ENCODE measurements at regions not wholly inside any gene's neighbourhood (a gene's known extent, or its start where the extent isn't known, plus 50 kb on each side); places are given as distances from the start of the nearest gene placed in this dataset.
"Not testable (repeated sequence)": the region's sequence is repeated elsewhere in the genome, so short reads cannot be mapped to it uniquely, and the experiment has no call there.

GRCh38 chr9:42420324-42420723 is 236.9 kb downstream of the SPATA31A6 start:
- H3K36me3 Mint-ChIP-seq (ENCODE audit: insufficient read depth, unreplicated experiment); H3K4me3 ChIP-seq (ENCODE audit: low read depth, low read length); H3K4me1 Mint-ChIP-seq (ENCODE audit: low read depth, unreplicated experiment); H3K9me3 ChIP-seq; H3K4me1 ChIP-seq; H3K4me3 Mint-ChIP-seq (ENCODE audit: unreplicated experiment); H3K36me3 ChIP-seq (ENCODE audit: control insufficient read depth, insufficient read depth, low read length); H3K27ac Mint-ChIP-seq (ENCODE audit: unreplicated experiment); intact Hi-C loops (cut with micrococcal nuclease; ENCODE audit: unreplicated experiment); DNase-seq; H3K27me3 Mint-ChIP-seq (ENCODE audit: insufficient read depth, unreplicated experiment); H3K9me3 Mint-ChIP-seq (ENCODE audit: unreplicated experiment); H3K27me3 ChIP-seq (replicated peaks; ENCODE audit: control insufficient read depth, insufficient read depth, low read length); CTCF ChIA-PET; POLR2A ChIA-PET; BruUV-seq (replicated peaks): not testable (repeated sequence)

- H3K27me3 ChIP-seq (replicated peaks; ENCODE audit: control insufficient read depth, insufficient read depth, low read length); H3K36me3 ChIP-seq (ENCODE audit: control insufficient read depth, insufficient read depth, low read length); H3K27me3 Mint-ChIP-seq (ENCODE audit: insufficient read depth, unreplicated experiment); intact Hi-C loops (cut with micrococcal nuclease; ENCODE audit: unreplicated experiment); CTCF ChIA-PET; H3K36me3 Mint-ChIP-seq (ENCODE audit: insufficient read depth, unreplicated experiment); H3K4me1 Mint-ChIP-seq (ENCODE audit: low read depth, unreplicated experiment); H3K4me1 ChIP-seq; BruUV-seq (replicated peaks); H3K4me3 ChIP-seq (ENCODE audit: low read depth, low read length); POLR2A ChIA-PET; H3K9me3 ChIP-seq; H3K4me3 Mint-ChIP-seq (ENCODE audit: unreplicated experiment); H3K9me3 Mint-ChIP-seq (ENCODE audit: unreplicated experiment); DNase-seq; H3K27ac Mint-ChIP-seq (ENCODE audit: unreplicated experiment): not testable (repeated sequence)
Measured at GRCh38 chr9:42421630-42422029, 238.2 kb downstream of the SPATA31A6 start.

GRCh38 chr9:42430674-42431615 is 247.5 kb downstream of the SPATA31A6 start:
- H3K27ac Mint-ChIP-seq (ENCODE audit: unreplicated experiment); H3K4me3 ChIP-seq (ENCODE audit: low read depth, low read length); CTCF ChIA-PET; H3K27me3 ChIP-seq (replicated peaks; ENCODE audit: control insufficient read depth, insufficient read depth, low read length); H3K4me1 Mint-ChIP-seq (ENCODE audit: low read depth, unreplicated experiment); H3K36me3 ChIP-seq (ENCODE audit: control insufficient read depth, insufficient read depth, low read length); H3K27me3 Mint-ChIP-seq (ENCODE audit: insufficient read depth, unreplicated experiment); H3K36me3 Mint-ChIP-seq (ENCODE audit: insufficient read depth, unreplicated experiment); H3K4me1 ChIP-seq; BruUV-seq (replicated peaks); H3K9me3 ChIP-seq; intact Hi-C loops (cut with micrococcal nuclease; ENCODE audit: unreplicated experiment); H3K9me3 Mint-ChIP-seq (ENCODE audit: unreplicated experiment); DNase-seq; H3K4me3 Mint-ChIP-seq (ENCODE audit: unreplicated experiment); POLR2A ChIA-PET: not testable (repeated sequence)

- H3K4me1 ChIP-seq; H3K9me3 ChIP-seq; H3K27ac Mint-ChIP-seq (ENCODE audit: unreplicated experiment); H3K4me3 ChIP-seq (ENCODE audit: low read depth, low read length); H3K4me1 Mint-ChIP-seq (ENCODE audit: low read depth, unreplicated experiment); H3K36me3 Mint-ChIP-seq (ENCODE audit: insufficient read depth, unreplicated experiment); H3K9me3 Mint-ChIP-seq (ENCODE audit: unreplicated experiment); H3K36me3 ChIP-seq (ENCODE audit: control insufficient read depth, insufficient read depth, low read length); H3K27me3 Mint-ChIP-seq (ENCODE audit: insufficient read depth, unreplicated experiment); intact Hi-C loops (cut with micrococcal nuclease; ENCODE audit: unreplicated experiment); BruUV-seq (replicated peaks); POLR2A ChIA-PET; H3K4me3 Mint-ChIP-seq (ENCODE audit: unreplicated experiment); DNase-seq; CTCF ChIA-PET; H3K27me3 ChIP-seq (replicated peaks; ENCODE audit: control insufficient read depth, insufficient read depth, low read length): not testable (repeated sequence)
Measured at GRCh38 chr9:42431616-42432010, 248.2 kb downstream of the SPATA31A6 start.

GRCh38 chr9:42434844-42435714 is 251.6 kb downstream of the SPATA31A6 start:
- H3K27me3 Mint-ChIP-seq (ENCODE audit: insufficient read depth, unreplicated experiment); H3K4me1 Mint-ChIP-seq (ENCODE audit: low read depth, unreplicated experiment); H3K27ac Mint-ChIP-seq (ENCODE audit: unreplicated experiment); H3K4me3 Mint-ChIP-seq (ENCODE audit: unreplicated experiment); H3K36me3 ChIP-seq (ENCODE audit: control insufficient read depth, insufficient read depth, low read length); intact Hi-C loops (cut with micrococcal nuclease; ENCODE audit: unreplicated experiment); H3K27me3 ChIP-seq (replicated peaks; ENCODE audit: control insufficient read depth, insufficient read depth, low read length); BruUV-seq (replicated peaks); H3K9me3 Mint-ChIP-seq (ENCODE audit: unreplicated experiment); POLR2A ChIA-PET; H3K4me3 ChIP-seq (ENCODE audit: low read depth, low read length); H3K36me3 Mint-ChIP-seq (ENCODE audit: insufficient read depth, unreplicated experiment); CTCF ChIA-PET; H3K9me3 ChIP-seq; H3K4me1 ChIP-seq; DNase-seq: not testable (repeated sequence)

GRCh38 chr9:42435715-42436342 is 252.4 kb downstream of the SPATA31A6 start:
- DNase-seq; H3K36me3 Mint-ChIP-seq (ENCODE audit: insufficient read depth, unreplicated experiment); H3K27ac Mint-ChIP-seq (ENCODE audit: unreplicated experiment); BruUV-seq (replicated peaks); H3K4me3 ChIP-seq (ENCODE audit: low read depth, low read length); H3K36me3 ChIP-seq (ENCODE audit: control insufficient read depth, insufficient read depth, low read length); POLR2A ChIA-PET; intact Hi-C loops (cut with micrococcal nuclease; ENCODE audit: unreplicated experiment); CTCF ChIA-PET; H3K4me3 Mint-ChIP-seq (ENCODE audit: unreplicated experiment); H3K4me1 Mint-ChIP-seq (ENCODE audit: low read depth, unreplicated experiment); H3K9me3 Mint-ChIP-seq (ENCODE audit: unreplicated experiment); H3K27me3 ChIP-seq (replicated peaks; ENCODE audit: control insufficient read depth, insufficient read depth, low read length); H3K27me3 Mint-ChIP-seq (ENCODE audit: insufficient read depth, unreplicated experiment); H3K9me3 ChIP-seq; H3K4me1 ChIP-seq: not testable (repeated sequence)
